NB4 (cell line): ENCODE measurements at regions not wholly inside any gene's neighbourhood (a gene's known extent, or its start where the extent isn't known, plus 50 kb on each side); places are given as distances from the start of the nearest gene placed in this dataset.

Experiments
- POLR2A ChIP-seq: IDR thresholded peaks from 2 replicates; pipeline ENCODE4 v1.6.1; 2011; ENCODE audit warnings: mild to moderate bottlenecking; ENCODE audit not compliant: insufficient read length; ENCODE audit errors: extremely low read depth
- TF ChIP-seq, protein P1 (sequence below): IDR thresholded peaks from one replicate; pipeline ENCODE4 v1.5.1; 2012; ENCODE audit warnings: low read depth, low read length
- TF ChIP-seq, protein P2 (sequence below): IDR thresholded peaks from 2 replicates; pipeline ENCODE4 v1.6.1; 2011; ENCODE audit warnings: low read depth, low read length

DNA sequence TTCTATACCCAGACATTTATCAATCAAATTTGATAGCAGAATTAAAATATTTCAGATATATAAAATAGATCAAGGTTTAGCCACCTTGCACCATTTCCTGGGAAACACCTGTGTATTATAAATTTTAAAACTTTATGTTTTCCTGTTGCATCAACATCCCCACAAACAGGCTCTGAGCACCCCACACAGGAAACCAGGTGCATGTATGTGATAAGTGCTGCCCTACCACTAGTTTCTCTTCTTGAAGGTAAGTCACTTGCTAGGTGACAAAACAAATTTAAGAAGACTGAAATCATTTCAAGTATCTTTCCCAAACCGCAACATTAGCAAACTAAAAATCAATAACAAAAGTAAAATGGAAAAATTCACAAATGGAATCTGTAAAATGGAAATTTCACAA, 496.1 kb upstream of the CCDC54 start:
- TF ChIP-seq POLR2A: no peak
- TF ChIP-seq, protein P1, sequence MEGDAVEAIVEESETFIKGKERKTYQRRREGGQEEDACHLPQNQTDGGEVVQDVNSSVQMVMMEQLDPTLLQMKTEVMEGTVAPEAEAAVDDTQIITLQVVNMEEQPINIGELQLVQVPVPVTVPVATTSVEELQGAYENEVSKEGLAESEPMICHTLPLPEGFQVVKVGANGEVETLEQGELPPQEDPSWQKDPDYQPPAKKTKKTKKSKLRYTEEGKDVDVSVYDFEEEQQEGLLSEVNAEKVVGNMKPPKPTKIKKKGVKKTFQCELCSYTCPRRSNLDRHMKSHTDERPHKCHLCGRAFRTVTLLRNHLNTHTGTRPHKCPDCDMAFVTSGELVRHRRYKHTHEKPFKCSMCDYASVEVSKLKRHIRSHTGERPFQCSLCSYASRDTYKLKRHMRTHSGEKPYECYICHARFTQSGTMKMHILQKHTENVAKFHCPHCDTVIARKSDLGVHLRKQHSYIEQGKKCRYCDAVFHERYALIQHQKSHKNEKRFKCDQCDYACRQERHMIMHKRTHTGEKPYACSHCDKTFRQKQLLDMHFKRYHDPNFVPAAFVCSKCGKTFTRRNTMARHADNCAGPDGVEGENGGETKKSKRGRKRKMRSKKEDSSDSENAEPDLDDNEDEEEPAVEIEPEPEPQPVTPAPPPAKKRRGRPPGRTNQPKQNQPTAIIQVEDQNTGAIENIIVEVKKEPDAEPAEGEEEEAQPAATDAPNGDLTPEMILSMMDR: no peak
- TF ChIP-seq, protein P2, sequence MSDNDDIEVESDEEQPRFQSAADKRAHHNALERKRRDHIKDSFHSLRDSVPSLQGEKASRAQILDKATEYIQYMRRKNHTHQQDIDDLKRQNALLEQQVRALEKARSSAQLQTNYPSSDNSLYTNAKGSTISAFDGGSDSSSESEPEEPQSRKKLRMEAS: no peak
